ENCODE measurements at regions not wholly inside any gene's neighbourhood (a gene's known extent, or its start where the extent isn't known, plus 50 kb on each side); places are given as distances from the start of the nearest gene placed in this dataset.

DNA sequence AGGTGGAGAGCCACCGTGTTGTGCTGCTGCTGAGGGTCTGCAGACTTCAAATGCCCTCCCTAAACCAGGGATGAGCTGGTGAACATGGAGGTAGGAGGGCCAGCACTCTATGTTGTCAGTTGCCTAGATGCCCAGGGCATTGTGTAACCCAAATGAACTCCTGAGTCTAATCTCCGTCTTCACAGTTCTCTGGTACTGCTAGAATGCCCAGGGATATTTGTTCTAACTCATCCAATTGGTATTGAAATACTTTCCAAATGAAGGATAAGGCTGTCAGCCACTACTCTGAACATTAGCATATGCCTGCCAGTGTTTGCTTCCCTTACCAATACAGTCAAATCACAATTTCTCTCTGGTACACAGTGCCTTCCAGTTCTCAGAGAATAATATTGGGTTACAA is 492.6 kb downstream of the SLC4A3 start:
- TF ChIP-seq, protein P1, sequence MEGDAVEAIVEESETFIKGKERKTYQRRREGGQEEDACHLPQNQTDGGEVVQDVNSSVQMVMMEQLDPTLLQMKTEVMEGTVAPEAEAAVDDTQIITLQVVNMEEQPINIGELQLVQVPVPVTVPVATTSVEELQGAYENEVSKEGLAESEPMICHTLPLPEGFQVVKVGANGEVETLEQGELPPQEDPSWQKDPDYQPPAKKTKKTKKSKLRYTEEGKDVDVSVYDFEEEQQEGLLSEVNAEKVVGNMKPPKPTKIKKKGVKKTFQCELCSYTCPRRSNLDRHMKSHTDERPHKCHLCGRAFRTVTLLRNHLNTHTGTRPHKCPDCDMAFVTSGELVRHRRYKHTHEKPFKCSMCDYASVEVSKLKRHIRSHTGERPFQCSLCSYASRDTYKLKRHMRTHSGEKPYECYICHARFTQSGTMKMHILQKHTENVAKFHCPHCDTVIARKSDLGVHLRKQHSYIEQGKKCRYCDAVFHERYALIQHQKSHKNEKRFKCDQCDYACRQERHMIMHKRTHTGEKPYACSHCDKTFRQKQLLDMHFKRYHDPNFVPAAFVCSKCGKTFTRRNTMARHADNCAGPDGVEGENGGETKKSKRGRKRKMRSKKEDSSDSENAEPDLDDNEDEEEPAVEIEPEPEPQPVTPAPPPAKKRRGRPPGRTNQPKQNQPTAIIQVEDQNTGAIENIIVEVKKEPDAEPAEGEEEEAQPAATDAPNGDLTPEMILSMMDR (IDR thresholded peaks at IDR 0.05 in 4 of 5, conservative IDR thresholded peaks at IDR 0.05 in 1 of 5), result no peak
- TF ChIP-seq POLR2A (IDR thresholded peaks at IDR 0.05), result no peak

All from gastrocnemius medialis (tissue), 4 donors.